ENCODE measurements at regions not wholly inside any gene's neighbourhood (a gene's known extent, or its start where the extent isn't known, plus 50 kb on each side); places are given as distances from the start of the nearest gene placed in this dataset.
A peak's percentile ranks its signal among the peaks of the same experiment; 100 is the strongest.

GRCh38 chr5:108650997-108651396, 96.7 kb upstream of the FER start:
- no peak overlapping the region for H3K4me3 ChIP-seq (ENCODE audit: insufficient read depth, low read depth, low read length, poor library complexity, severe bottlenecking)
- no peaks in the 10 kb centered on the region for H3K27me3 ChIP-seq (replicated peaks; ENCODE audit: control insufficient read depth, insufficient read depth, low read length, poor library complexity, severe bottlenecking)
- H3K9me3 ChIP-seq (ENCODE audit: control insufficient read depth, low read length) = no peaks in the 10 kb centered on the region
- DNase-seq = no peak
- no peaks in the 10 kb centered on the region for H3K36me3 ChIP-seq (ENCODE audit: control insufficient read depth, insufficient read depth, low read length)
- H3K27ac ChIP-seq (ENCODE audit: insufficient read depth, low read length, poor library complexity, severe bottlenecking) = no peak overlapping the region
- H3K4me1 ChIP-seq (ENCODE audit: control insufficient read depth, insufficient read depth, low read length, poor library complexity, severe bottlenecking) = no peaks in the 10 kb centered on the region

- H3K4me3 ChIP-seq (ENCODE audit: insufficient read depth, low read depth, low read length, poor library complexity, severe bottlenecking) = no peak overlapping the region
- no peak for DNase-seq
- no peak overlapping the region for H3K27ac ChIP-seq (ENCODE audit: insufficient read depth, low read length, poor library complexity, severe bottlenecking)
- H3K9me3 ChIP-seq (ENCODE audit: control insufficient read depth, low read length) = no peaks in the 10 kb centered on the region
- no peaks in the 10 kb centered on the region for H3K27me3 ChIP-seq (replicated peaks; ENCODE audit: control insufficient read depth, insufficient read depth, low read length, poor library complexity, severe bottlenecking)
- no peaks in the 10 kb centered on the region for H3K36me3 ChIP-seq (ENCODE audit: control insufficient read depth, insufficient read depth, low read length)
- H3K4me1 ChIP-seq (ENCODE audit: control insufficient read depth, insufficient read depth, low read length, poor library complexity, severe bottlenecking) = no peaks in the 10 kb centered on the region
Measured at GRCh38 chr5:108649646-108650045, 98.1 kb upstream of the FER start.

- H3K27me3 ChIP-seq (replicated peaks; ENCODE audit: control insufficient read depth, insufficient read depth, low read length, poor library complexity, severe bottlenecking) = no peaks in the 10 kb centered on the region
- DNase-seq = no peak
- H3K4me3 ChIP-seq (ENCODE audit: insufficient read depth, low read depth, low read length, poor library complexity, severe bottlenecking) = no peak overlapping the region
- H3K27ac ChIP-seq (ENCODE audit: insufficient read depth, low read length, poor library complexity, severe bottlenecking) = no peak overlapping the region
- H3K36me3 ChIP-seq (ENCODE audit: control insufficient read depth, insufficient read depth, low read length) = no peaks in the 10 kb centered on the region
- no peaks in the 10 kb centered on the region for H3K9me3 ChIP-seq (ENCODE audit: control insufficient read depth, low read length)
- no peaks in the 10 kb centered on the region for H3K4me1 ChIP-seq (ENCODE audit: control insufficient read depth, insufficient read depth, low read length, poor library complexity, severe bottlenecking)
Measured at GRCh38 chr5:108649106-108649505, 98.6 kb upstream of the FER start.

DNA sequence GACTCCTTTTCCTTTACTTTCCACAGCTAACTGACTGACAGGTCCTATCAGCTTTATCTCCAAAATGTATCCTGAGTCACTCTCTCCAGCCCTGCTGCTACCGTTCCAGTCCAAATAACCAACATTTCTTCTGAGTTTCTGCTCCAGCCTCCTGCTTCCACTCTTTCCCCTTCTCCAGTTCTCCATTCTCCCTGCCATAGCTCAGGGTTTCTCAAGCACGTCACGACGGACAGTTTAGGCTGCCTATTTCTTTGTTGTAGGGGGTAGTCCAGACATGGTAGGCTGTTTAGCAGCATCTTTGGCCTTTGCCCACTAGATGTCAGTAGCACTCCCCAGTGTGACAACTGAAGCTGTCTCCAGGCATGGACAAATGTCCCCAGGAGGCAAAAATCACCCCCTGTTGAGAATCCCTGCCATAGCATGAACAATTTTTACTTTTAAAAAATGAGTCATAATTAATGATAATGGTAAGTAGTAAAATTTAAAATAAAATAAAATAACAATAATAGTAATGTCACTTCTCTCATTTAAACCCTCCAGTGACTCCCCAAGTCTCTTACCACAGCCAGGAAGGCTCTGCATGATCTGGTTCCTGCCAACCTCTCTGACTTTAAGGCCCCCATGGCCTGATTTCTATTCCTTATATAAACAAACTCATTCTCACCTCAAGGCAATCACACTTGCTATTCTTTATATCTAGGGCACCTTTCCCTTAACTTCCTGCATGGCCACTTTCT, 105.4 kb upstream of the FER start:
- Histone ChIP-seq H3K27me3 (replicated peaks; ENCODE audit: control insufficient read depth, insufficient read depth, low read length, poor library complexity, severe bottlenecking) (no peaks in the 10 kb centered on the region), H3K4me1 (ENCODE audit: control insufficient read depth, insufficient read depth, low read length, poor library complexity, severe bottlenecking) (no peaks in the 10 kb centered on the region), H3K36me3 (ENCODE audit: control insufficient read depth, insufficient read depth, low read length) (no peaks in the 10 kb centered on the region), H3K4me3 (ENCODE audit: insufficient read depth, low read depth, low read length, poor library complexity, severe bottlenecking) (no peak overlapping the region), H3K27ac (ENCODE audit: insufficient read depth, low read length, poor library complexity, severe bottlenecking) (no peak overlapping the region), H3K9me3 (ENCODE audit: control insufficient read depth, low read length) (no peaks in the 10 kb centered on the region)
- peak in 2 of 3 donors; percentile 3 to 17 for DNase-seq

GRCh38 chr5:108641596-108641995, 106.1 kb upstream of the FER start:
- no peaks in the 10 kb centered on the region for H3K36me3 ChIP-seq (ENCODE audit: control insufficient read depth, insufficient read depth, low read length)
- H3K27ac ChIP-seq (ENCODE audit: insufficient read depth, low read length, poor library complexity, severe bottlenecking) = no peak overlapping the region
- no peaks in the 10 kb centered on the region for H3K27me3 ChIP-seq (replicated peaks; ENCODE audit: control insufficient read depth, insufficient read depth, low read length, poor library complexity, severe bottlenecking)
- DNase-seq = no peak
- H3K9me3 ChIP-seq (ENCODE audit: control insufficient read depth, low read length) = no peaks in the 10 kb centered on the region
- no peak overlapping the region for H3K4me3 ChIP-seq (ENCODE audit: insufficient read depth, low read depth, low read length, poor library complexity, severe bottlenecking)
- H3K4me1 ChIP-seq (ENCODE audit: control insufficient read depth, insufficient read depth, low read length, poor library complexity, severe bottlenecking) = no peaks in the 10 kb centered on the region

GRCh38 chr5:108639366-108639765, 108.3 kb upstream of the FER start:
- Histone ChIP-seq H3K4me3 (ENCODE audit: insufficient read depth, low read depth, low read length, poor library complexity, severe bottlenecking) (no peak overlapping the region), H3K4me1 (ENCODE audit: control insufficient read depth, insufficient read depth, low read length, poor library complexity, severe bottlenecking) (no peaks in the 10 kb centered on the region), H3K27me3 (replicated peaks; ENCODE audit: control insufficient read depth, insufficient read depth, low read length, poor library complexity, severe bottlenecking) (no peaks in the 10 kb centered on the region), H3K9me3 (ENCODE audit: control insufficient read depth, low read length) (no peaks in the 10 kb centered on the region), H3K27ac (ENCODE audit: insufficient read depth, low read length, poor library complexity, severe bottlenecking) (no peak overlapping the region), H3K36me3 (ENCODE audit: control insufficient read depth, insufficient read depth, low read length) (no peaks in the 10 kb centered on the region)
- no peak for DNase-seq

DNA sequence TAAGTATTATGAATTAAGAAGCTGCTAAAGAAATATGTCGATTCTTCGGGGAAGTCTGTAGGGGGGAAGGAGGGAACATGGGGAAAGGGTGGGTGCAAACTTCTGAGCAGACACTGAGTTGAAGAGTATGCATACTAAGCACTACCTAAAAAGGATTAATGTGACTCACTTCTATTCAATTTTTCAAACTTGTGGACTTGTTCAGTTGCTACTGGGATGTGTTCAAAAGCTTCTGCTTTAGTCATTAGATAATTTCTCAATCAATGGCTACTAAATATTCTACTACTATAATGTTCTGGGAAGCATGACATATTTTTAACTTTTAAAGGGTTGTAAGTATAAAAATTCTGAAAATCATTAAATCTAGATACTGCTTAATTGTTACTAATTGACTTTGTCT, 109.7 kb upstream of the FER start:
- H3K27me3 ChIP-seq (replicated peaks; ENCODE audit: control insufficient read depth, insufficient read depth, low read length, poor library complexity, severe bottlenecking) = no peaks in the 10 kb centered on the region
- no peak for DNase-seq
- no peaks in the 10 kb centered on the region for H3K9me3 ChIP-seq (ENCODE audit: control insufficient read depth, low read length)
- no peaks in the 10 kb centered on the region for H3K36me3 ChIP-seq (ENCODE audit: control insufficient read depth, insufficient read depth, low read length)
- H3K4me3 ChIP-seq (ENCODE audit: insufficient read depth, low read depth, low read length, poor library complexity, severe bottlenecking) = no peak overlapping the region
- no peak overlapping the region for H3K27ac ChIP-seq (ENCODE audit: insufficient read depth, low read length, poor library complexity, severe bottlenecking)
- H3K4me1 ChIP-seq (ENCODE audit: control insufficient read depth, insufficient read depth, low read length, poor library complexity, severe bottlenecking) = no peaks in the 10 kb centered on the region

DNA sequence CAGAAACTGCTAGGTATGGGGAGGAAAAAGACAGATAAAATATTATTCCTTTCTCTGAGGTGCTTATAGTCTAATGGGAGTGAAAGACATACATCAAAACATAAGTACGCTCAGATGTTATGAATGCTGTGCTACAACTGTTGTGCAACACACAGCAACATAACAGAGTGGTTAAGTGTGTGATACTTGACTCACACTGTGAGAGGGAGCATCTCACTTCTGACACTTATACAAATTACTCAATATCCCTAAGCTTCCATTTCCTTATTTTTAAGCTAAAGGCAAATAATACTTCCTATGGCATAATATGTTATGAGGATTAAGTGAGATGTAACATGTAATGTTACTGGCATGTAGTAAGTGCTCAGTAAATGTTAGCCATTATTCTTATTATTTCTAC, 110.6 kb upstream of the FER start:
- Histone ChIP-seq H3K9me3 (ENCODE audit: control insufficient read depth, low read length) (no peaks in the 10 kb centered on the region), H3K27ac (ENCODE audit: insufficient read depth, low read length, poor library complexity, severe bottlenecking) (no peak overlapping the region), H3K4me1 (ENCODE audit: control insufficient read depth, insufficient read depth, low read length, poor library complexity, severe bottlenecking) (no peaks in the 10 kb centered on the region), H3K27me3 (replicated peaks; ENCODE audit: control insufficient read depth, insufficient read depth, low read length, poor library complexity, severe bottlenecking) (no peaks in the 10 kb centered on the region), H3K4me3 (ENCODE audit: insufficient read depth, low read depth, low read length, poor library complexity, severe bottlenecking) (no peak overlapping the region), H3K36me3 (ENCODE audit: control insufficient read depth, insufficient read depth, low read length) (no peaks in the 10 kb centered on the region)
- DNase-seq = no peak

DNA sequence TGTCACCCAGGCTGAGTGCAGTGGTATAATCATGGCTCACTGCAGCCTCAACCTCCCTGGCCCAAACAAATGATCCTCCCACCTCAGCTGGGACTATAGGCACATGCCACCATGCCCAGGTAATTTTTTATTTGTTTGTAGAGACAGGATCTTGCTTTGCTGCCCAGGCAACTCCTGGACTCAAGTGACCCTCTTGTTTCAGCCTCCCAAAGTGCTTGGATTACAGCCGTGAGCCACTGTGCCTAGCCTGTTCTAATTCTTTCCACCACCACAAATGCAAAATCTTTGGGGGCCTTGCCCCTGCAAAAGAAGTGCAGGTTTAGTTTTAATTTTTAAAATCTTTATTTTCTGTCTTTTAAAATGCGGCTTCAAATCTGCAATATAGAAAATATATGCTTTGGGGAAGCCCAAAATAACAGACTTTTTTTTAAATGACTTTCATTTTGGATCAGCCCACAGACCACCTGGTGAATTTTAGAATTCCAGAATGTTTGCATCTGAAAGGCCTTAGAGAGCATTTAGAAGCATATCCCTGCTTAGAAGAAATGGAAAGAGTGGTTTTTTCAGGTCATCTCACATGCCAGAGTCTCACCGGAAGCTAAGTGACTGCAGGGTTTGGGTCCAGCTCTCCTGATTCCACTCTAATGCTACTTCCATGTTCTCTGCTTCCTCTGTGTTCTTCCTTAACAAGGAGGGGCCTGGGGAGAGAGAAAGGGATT, 111.4 kb upstream of the FER start:
- H3K9me3 ChIP-seq (ENCODE audit: control insufficient read depth, low read length) = no peaks in the 10 kb centered on the region
- no peaks in the 10 kb centered on the region for H3K27me3 ChIP-seq (replicated peaks; ENCODE audit: control insufficient read depth, insufficient read depth, low read length, poor library complexity, severe bottlenecking)
- H3K4me1 ChIP-seq (ENCODE audit: control insufficient read depth, insufficient read depth, low read length, poor library complexity, severe bottlenecking) = no peaks in the 10 kb centered on the region
- no peak overlapping the region for H3K4me3 ChIP-seq (ENCODE audit: insufficient read depth, low read depth, low read length, poor library complexity, severe bottlenecking)
- H3K36me3 ChIP-seq (ENCODE audit: control insufficient read depth, insufficient read depth, low read length) = no peaks in the 10 kb centered on the region
- DNase-seq = no peak
- no peak overlapping the region for H3K27ac ChIP-seq (ENCODE audit: insufficient read depth, low read length, poor library complexity, severe bottlenecking)

DNA sequence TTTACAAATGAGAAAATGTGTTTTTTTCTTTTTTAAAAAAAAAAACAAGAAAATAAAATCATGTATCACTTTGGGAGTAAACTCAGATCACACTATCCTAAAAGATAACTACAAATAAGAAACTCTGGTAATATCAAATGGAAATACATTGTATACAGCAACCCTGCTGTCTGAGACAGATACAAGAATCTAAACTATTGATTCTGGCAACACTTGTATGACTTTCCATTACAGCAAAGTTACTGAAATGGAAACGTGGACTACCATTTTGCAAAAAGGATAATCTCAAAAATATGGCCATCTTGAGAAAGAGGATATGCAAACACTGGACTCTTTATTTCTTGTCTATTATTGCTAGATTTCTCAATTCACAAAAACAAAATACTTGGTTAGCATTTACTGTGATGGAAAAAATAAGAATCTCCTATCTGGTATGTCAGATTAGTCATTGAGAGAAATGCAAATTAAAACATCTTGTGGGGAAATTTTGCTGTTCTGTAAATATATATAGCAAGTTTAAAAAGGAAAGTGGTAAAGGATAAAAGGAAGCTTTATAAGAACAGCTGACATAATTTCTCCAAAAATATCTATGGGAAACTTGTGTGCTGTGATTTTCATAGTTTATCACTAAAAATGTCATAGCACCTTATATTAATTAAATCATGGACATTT, 112.9 kb upstream of the FER start:
- Histone ChIP-seq H3K27ac (ENCODE audit: insufficient read depth, low read length, poor library complexity, severe bottlenecking) (no peak overlapping the region), H3K4me1 (ENCODE audit: control insufficient read depth, insufficient read depth, low read length, poor library complexity, severe bottlenecking) (no peaks in the 10 kb centered on the region), H3K9me3 (ENCODE audit: control insufficient read depth, low read length) (no peaks in the 10 kb centered on the region), H3K36me3 (ENCODE audit: control insufficient read depth, insufficient read depth, low read length) (no peaks in the 10 kb centered on the region), H3K27me3 (replicated peaks; ENCODE audit: control insufficient read depth, insufficient read depth, low read length, poor library complexity, severe bottlenecking) (no peaks in the 10 kb centered on the region), H3K4me3 (ENCODE audit: insufficient read depth, low read depth, low read length, poor library complexity, severe bottlenecking) (no peak overlapping the region)
- DNase-seq = no peak

Data from effector memory CD4-positive, alpha-beta T cell (primary cell).